Endodermal cell (in vitro differentiated cells): ENCODE measurements at regions not wholly inside any gene's neighbourhood (a gene's known extent, or its start where the extent isn't known, plus 50 kb on each side); places are given as distances from the start of the nearest gene placed in this dataset.

Experiments used
- DNase-seq: peaks from one replicate; pipeline ENCODE4 v3.0.0-alpha.2; 2017
- H3K27ac ChIP-seq: 2 replicates; pipeline ENCODE4 v1.5.1; 2013; ENCODE audit warnings: mild to moderate bottlenecking, low read depth, low read length, moderate library complexity
- H3K27me3 ChIP-seq: 2 replicates; pipeline ENCODE4 v1.6.1; 2013; ENCODE audit warnings: mild to moderate bottlenecking, low read length, moderate library complexity; ENCODE audit not compliant: insufficient read depth, control insufficient read depth, poor library complexity, severe bottlenecking
- H3K36me3 ChIP-seq: 2 replicates; pipeline ENCODE4 v1.7.0; 2013; ENCODE audit warnings: mild to moderate bottlenecking, low read length, moderate library complexity; ENCODE audit not compliant: control insufficient read depth, insufficient read depth
- H3K4me1 ChIP-seq: one replicate; pipeline ENCODE4 v1.7.0; 2013; ENCODE audit warnings: low read length; ENCODE audit not compliant: control insufficient read depth, insufficient read depth
- H3K4me3 ChIP-seq: 2 replicates; pipeline ENCODE4 v1.5.1; 2013; ENCODE audit warnings: mild to moderate bottlenecking, low read length, moderate library complexity
- H3K9ac ChIP-seq: 2 replicates; pipeline ENCODE4 v1.6.1; 2013; ENCODE audit warnings: mild to moderate bottlenecking, low read length, moderate library complexity; ENCODE audit not compliant: poor library complexity, severe bottlenecking; ENCODE audit errors: extremely low read depth
- H3K9me3 ChIP-seq: 2 replicates; pipeline ENCODE4 v1.6.1; 2013; ENCODE audit warnings: mild to moderate bottlenecking, low read length, moderate library complexity; ENCODE audit not compliant: control insufficient read depth
- H3K27ac Mint-ChIP-seq: 2 replicates; pipeline ENCODE4 v1.8.0; 2020; ENCODE audit warnings: mixed read lengths
- H3K27me3 Mint-ChIP-seq: 2 replicates; pipeline ENCODE4 v1.8.0; 2021; ENCODE audit warnings: mild to moderate bottlenecking, mixed read lengths; ENCODE audit not compliant: insufficient read depth
- H3K36me3 Mint-ChIP-seq: 2 replicates; pipeline ENCODE4 v1.8.0; 2020; ENCODE audit warnings: low read depth, mixed read lengths
- H3K4me1 Mint-ChIP-seq: 2 replicates; pipeline ENCODE4 v1.8.0; 2020; ENCODE audit warnings: mixed read lengths
- H3K4me3 Mint-ChIP-seq: 2 replicates; pipeline ENCODE4 v1.8.0; 2020; ENCODE audit warnings: mild to moderate bottlenecking, moderate library complexity, mixed read lengths
- H3K9me3 Mint-ChIP-seq: 2 replicates; pipeline ENCODE4 v1.8.0; 2020; ENCODE audit warnings: mild to moderate bottlenecking, mixed read lengths
- CTCF ChIP-seq: fragments of 200-600 bp; sonication (generic); conservative IDR thresholded peaks from 2 replicates; pipeline ENCODE4 v1.5.0; 2021; ENCODE audit warnings: antibody characterized with exemption, mild to moderate bottlenecking
- WGBS, 2 experiments: methylation state at CpG; one replicate each; pipeline versions ENCODE4 v1.1.5 to v1.1.7; 2013; ENCODE audit warnings: missing lambda C conversion rate in 2 of 2, mixed read lengths in 1 of 2; ENCODE audit not compliant: insufficient coverage in 1 of 2, insufficient read length in 1 of 2; 5-methylcytosine and 5-hydroxymethylcytosine counted together

- Histone ChIP-seq H3K9me3 (no peaks in the 10 kb centered on the region), H3K4me1 (peaks cover 11% of the 10 kb centered on the region), H3K27ac (no peak overlapping the region), H3K27me3 (no peaks in the 10 kb centered on the region), H3K36me3 (no peaks in the 10 kb centered on the region), H3K9ac (no peak overlapping the region), H3K4me3 (no peak overlapping the region)
- Mint-ChIP-seq H3K36me3 (no peaks in the 10 kb centered on the region), H3K4me3 (no peak overlapping the region), H3K4me1 (peaks cover 1% of the 10 kb centered on the region), H3K27me3 (peaks cover 2% of the 10 kb centered on the region), H3K9me3 (no peaks in the 10 kb centered on the region), H3K27ac (no peak overlapping the region)
- 95 to 100% methylated on average over 6 to 15 of the region's 15 CpGs for WGBS, 2 experiments
- TF ChIP-seq CTCF: no peak
- DNase-seq: no peak
Observed at GRCh38 chr9:129462360-129462759, 158.5 kb downstream of the C9orf50 start.

- H3K36me3 ChIP-seq: no peaks in the 10 kb centered on the region
- Mint-ChIP-seq H3K9me3 (no peaks in the 10 kb centered on the region), H3K27ac (peak overlapping the region; percentile 95), H3K36me3 (no peaks in the 10 kb centered on the region), H3K4me1 (peaks cover 1% of the 10 kb centered on the region), H3K4me3 (peak overlapping the region; percentile 59), H3K27me3 (peaks cover 18% of the 10 kb centered on the region)
- peaks cover 11% of the 10 kb centered on the region for H3K4me1 ChIP-seq
- peak; percentile 96 for DNase-seq
- H3K9me3 ChIP-seq: no peaks in the 10 kb centered on the region
- WGBS, 2 experiments: 3% methylated on average over 18 to 50 of the region's 51 CpGs
- H3K4me3 ChIP-seq: peak overlapping the region; percentile 77
- peak overlapping the region; percentile 100 for H3K27ac ChIP-seq
- peak; percentile 13 for TF ChIP-seq CTCF
- peak overlapping the region; percentile 93 for H3K9ac ChIP-seq
- no peaks in the 10 kb centered on the region for H3K27me3 ChIP-seq
Observed at GRCh38 chr9:129460323-129461261, 160.3 kb downstream of the C9orf50 start.

GRCh38 chr9:129459547-129460322, 161.2 kb downstream of the C9orf50 start:
- Mint-ChIP-seq H3K4me3 (no peak overlapping the region), H3K4me1 (peaks cover 1% of the 10 kb centered on the region), H3K27ac (no peak overlapping the region), H3K36me3 (no peaks in the 10 kb centered on the region), H3K27me3 (peaks cover 25% of the 10 kb centered on the region), H3K9me3 (no peaks in the 10 kb centered on the region)
- Histone ChIP-seq H3K27me3 (no peaks in the 10 kb centered on the region), H3K4me1 (peaks cover 11% of the 10 kb centered on the region), H3K27ac (peak overlapping the region; percentile 61), H3K36me3 (no peaks in the 10 kb centered on the region), H3K4me3 (no peak overlapping the region), H3K9me3 (no peaks in the 10 kb centered on the region), H3K9ac (no peak overlapping the region)
- WGBS, 2 experiments: 36 to 42% methylated on average over 6 to 29 of the region's 29 CpGs
- TF ChIP-seq CTCF: no peak
- no peak for DNase-seq
